HFF-Myc (cell line): ENCODE measurements at regions not wholly inside any gene's neighbourhood (a gene's known extent, or its start where the extent isn't known, plus 50 kb on each side); places are given as distances from the start of the nearest gene placed in this dataset.

ENCODE experiments used
- DNase-seq: peaks from one replicate; pipeline ENCODE4 v3.0.0-alpha.2; 2011; ENCODE audit warnings: low read depth; ENCODE audit errors: extremely low read depth
- H3K4me3 ChIP-seq: replicated peaks from 2 replicates; pipeline ENCODE4 v1.5.1; 2011; ENCODE audit warnings: low read depth, mild to moderate bottlenecking, control low read depth, low read length
- TF ChIP-seq, protein P1 (sequence below): IDR thresholded peaks from 2 replicates; pipeline ENCODE4 v1.5.1; 2012; ENCODE audit warnings: mild to moderate bottlenecking, low read depth, low read length, control low read depth; ENCODE audit errors: missing control alignments

DNA sequence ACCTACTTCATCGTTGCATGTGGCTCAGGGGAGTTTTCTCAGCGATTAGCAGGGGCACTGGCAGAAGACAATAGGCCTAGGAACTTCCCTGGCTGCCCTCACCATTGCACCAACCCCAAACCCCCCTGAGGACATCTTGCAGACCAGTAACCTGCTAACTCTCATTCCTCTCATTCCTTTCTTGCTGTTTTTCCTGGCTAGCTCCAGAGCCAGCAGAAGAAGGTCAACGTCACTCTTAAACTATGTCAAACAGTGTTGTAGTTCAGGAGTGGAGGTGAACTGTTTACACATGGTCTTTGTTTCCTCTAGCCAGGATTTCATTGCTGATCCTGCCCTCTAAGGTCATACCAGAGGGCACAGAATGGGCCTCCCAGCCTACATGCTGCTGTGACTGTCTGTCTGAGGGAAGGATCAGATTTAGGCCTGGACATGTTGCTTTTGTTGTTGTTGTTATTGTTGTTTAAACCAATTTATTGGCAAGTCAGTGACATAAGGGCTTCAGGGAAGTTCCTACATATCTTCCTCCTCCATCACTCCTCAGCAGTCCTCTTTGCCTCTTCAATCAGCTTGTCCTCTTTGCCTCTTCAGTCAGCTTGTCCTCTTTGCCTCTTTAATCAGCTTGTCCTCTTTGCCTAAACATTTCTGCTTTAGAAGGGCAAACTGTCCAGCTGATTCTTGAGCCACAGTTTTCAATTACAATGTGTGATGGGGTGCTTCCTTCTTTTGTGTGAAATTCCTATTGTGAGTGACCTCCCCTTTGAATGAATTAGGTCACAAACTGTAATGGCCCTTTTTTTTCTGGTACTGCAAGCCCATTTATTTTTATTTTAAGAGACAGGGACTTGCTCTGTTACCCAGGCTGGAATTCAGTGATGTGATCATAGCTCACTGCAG, 471.9 kb upstream of the TNP1 start:
- no peak overlapping the region for H3K4me3 ChIP-seq
- TF ChIP-seq, protein P1, sequence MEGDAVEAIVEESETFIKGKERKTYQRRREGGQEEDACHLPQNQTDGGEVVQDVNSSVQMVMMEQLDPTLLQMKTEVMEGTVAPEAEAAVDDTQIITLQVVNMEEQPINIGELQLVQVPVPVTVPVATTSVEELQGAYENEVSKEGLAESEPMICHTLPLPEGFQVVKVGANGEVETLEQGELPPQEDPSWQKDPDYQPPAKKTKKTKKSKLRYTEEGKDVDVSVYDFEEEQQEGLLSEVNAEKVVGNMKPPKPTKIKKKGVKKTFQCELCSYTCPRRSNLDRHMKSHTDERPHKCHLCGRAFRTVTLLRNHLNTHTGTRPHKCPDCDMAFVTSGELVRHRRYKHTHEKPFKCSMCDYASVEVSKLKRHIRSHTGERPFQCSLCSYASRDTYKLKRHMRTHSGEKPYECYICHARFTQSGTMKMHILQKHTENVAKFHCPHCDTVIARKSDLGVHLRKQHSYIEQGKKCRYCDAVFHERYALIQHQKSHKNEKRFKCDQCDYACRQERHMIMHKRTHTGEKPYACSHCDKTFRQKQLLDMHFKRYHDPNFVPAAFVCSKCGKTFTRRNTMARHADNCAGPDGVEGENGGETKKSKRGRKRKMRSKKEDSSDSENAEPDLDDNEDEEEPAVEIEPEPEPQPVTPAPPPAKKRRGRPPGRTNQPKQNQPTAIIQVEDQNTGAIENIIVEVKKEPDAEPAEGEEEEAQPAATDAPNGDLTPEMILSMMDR, result no peak
- peak; percentile 20 for DNase-seq

DNA sequence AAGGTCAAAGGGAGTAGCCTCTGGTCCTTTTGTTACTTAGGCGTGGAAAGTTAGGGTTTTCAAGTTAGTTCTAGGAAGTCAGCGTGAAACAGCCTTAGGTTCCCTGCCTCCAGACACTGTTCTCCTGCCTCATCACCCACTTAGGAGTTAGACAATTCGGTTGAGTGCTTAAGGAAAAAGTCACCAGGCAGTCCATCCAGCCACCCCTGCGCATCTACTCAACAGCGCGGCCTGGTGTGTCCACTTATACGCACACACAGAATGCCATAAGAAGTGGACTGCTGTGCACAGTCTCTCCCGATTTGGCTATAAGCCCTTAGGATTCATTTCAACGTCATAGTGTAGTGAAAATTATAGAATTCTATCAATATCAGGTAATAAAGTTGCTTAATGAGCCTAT, 470.8 kb upstream of the TNP1 start:
- no peak overlapping the region for H3K4me3 ChIP-seq
- TF ChIP-seq, protein P1, result no peak
- no peak for DNase-seq

DNA sequence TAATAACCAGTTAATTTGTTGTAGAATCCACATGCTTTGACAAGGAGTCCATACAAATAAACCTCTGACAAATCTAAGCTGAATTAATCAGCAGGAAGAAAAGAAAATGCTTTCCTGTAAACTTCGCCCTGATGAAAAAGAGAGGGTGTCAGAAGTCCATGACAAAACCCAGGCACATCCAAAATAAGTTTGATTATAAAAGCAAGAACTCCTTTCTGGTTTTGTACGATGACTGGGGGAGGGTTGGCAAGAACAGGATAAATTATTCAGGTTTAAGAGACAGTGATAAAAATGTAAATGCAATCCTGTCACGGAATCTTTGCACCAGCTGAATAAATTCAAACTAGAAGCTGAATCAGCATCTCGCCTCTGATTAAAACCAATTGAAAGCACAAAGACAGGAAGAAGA, 469.2 kb upstream of the TNP1 start:
- TF ChIP-seq, protein P1, result no peak
- no peak for DNase-seq
- H3K4me3 ChIP-seq, result no peak overlapping the region

DNA sequence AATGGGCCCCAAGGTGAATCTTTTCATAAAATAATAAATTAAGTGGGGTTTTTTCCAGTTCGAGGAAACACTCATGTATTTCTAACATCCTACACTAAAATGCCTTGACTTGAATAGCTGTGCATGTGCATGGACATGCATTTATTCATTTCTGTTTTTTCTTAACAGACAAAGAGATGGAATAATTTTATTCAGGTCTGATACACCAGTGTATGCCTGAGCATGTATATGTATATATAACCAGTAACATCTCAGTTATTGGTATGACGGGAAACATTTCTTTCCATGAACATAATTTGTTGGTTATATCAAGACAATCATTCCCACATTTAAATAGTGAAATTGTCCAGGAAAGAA, 468.7 kb upstream of the TNP1 start:
- H3K4me3 ChIP-seq, result no peak overlapping the region
- TF ChIP-seq, protein P1, result no peak
- DNase-seq, result no peak

GRCh38 chr2:217327953-217328621, 468.2 kb upstream of the TNP1 start:
- H3K4me3 ChIP-seq, result no peak overlapping the region
- DNase-seq, result no peak
- TF ChIP-seq, protein P1, result no peak

GRCh38 chr2:217326238-217327022, 466.6 kb upstream of the TNP1 start:
- no peak for DNase-seq
- no peak overlapping the region for H3K4me3 ChIP-seq
- TF ChIP-seq, protein P1, result no peak
